MCF 10A (cell line): ENCODE measurements at regions not wholly inside any gene's neighbourhood (a gene's known extent, or its start where the extent isn't known, plus 50 kb on each side); places are given as distances from the start of the nearest gene placed in this dataset.
A peak's percentile ranks its signal among the peaks of the same experiment; 100 is the strongest.

Experiments
- BruUV-seq: library from RNA; stranded (reverse); fragments of 400-500 nt; replicated peaks from 2 replicates; lab custom pipeline; 2021; lab: Mats Ljungman, UMichigan
- CTCF ChIA-PET: fragments of 300-600 bp; sonication (Branson Sonifier 250); formaldehyde crosslinking; extraction: SDS; loops from one replicate; lab custom pipeline; 2021; ENCODE audit warnings: antibody characterized with exemption, inconsistent platforms; lab: Yijun Ruan, JAX
- POLR2A ChIA-PET: fragments of 300-600, 350-650 bp; sonication (Branson Sonifier 250); formaldehyde crosslinking; extraction: SDS; loops from one replicate; lab custom pipeline; 2020; ENCODE audit warnings: antibody characterized with exemption, inconsistent platforms; lab: Yijun Ruan, JAX
- DNase-seq: peaks from one replicate; pipeline ENCODE4 v3.0.0-alpha.2; 2018; ENCODE audit not compliant: unreplicated experiment
- H3K27ac Mint-ChIP-seq: one replicate; pipeline ENCODE4 v1.8.0; 2022; ENCODE audit warnings: mild to moderate bottlenecking, low read depth, mixed read lengths; ENCODE audit not compliant: unreplicated experiment
- H3K27me3 Mint-ChIP-seq: one replicate; pipeline ENCODE4 v1.8.0; 2022; ENCODE audit warnings: mixed read lengths; ENCODE audit not compliant: insufficient read depth, unreplicated experiment
- H3K36me3 Mint-ChIP-seq: one replicate; pipeline ENCODE4 v1.8.0; 2022; ENCODE audit warnings: mild to moderate bottlenecking, moderate library complexity, mixed read lengths; ENCODE audit not compliant: insufficient read depth, unreplicated experiment
- H3K4me1 Mint-ChIP-seq: one replicate; pipeline ENCODE4 v1.8.0; 2022; ENCODE audit warnings: mixed read lengths; ENCODE audit not compliant: insufficient read depth, unreplicated experiment
- H3K4me3 Mint-ChIP-seq: one replicate; pipeline ENCODE4 v1.8.0; 2022; ENCODE audit warnings: mild to moderate bottlenecking, moderate library complexity, mixed read lengths; ENCODE audit not compliant: unreplicated experiment
- H3K9me3 Mint-ChIP-seq: one replicate; pipeline ENCODE4 v1.8.0; 2022; ENCODE audit warnings: mixed read lengths; ENCODE audit not compliant: unreplicated experiment
- intact Hi-C: fragments of 100-400 bp; cut with micrococcal nuclease; formaldehyde crosslinking; loops from 2 replicates; pipeline ENCODE4 v1.14.1; 2022
- TF ChIP-seq, protein P1 (sequence below): fragments of 200-600 bp; IDR thresholded peaks from one replicate; pipeline ENCODE4 v1.8.0; 2022; ENCODE audit warnings: antibody characterized with exemption, mild to moderate bottlenecking; ENCODE audit not compliant: unreplicated experiment

DNA sequence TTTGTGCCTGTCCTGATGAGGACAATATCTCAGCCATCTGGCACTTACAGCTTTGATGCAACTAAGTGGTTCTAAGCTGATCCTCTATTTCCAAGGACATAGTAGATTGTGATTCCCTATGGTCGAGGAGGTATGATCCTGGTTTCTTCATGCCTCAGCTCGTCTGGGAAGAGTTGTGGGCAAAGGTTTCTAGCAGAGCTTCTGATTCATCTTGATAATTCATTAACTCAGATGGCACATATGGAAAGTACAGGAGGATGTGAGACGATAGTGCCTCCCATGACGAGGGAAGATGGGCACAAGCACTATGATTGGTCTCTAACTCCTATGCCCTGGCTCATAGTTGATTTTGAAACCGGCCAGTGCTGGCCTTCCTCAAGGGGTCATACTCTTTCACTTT lies 334.2 kb upstream of the SEMA6D start:
- H3K27me3 Mint-ChIP-seq: no peaks in the 10 kb centered on the region
- CTCF ChIA-PET: interaction anchor here (1.0 to 1.7 kb wide), 3 partner anchors 15 to 328 kb away, joined by 3 read pairs; no protein-coding TSS in a partner anchor
- BruUV-seq: no TSS peak
- intact Hi-C loops: loop anchor here (10.0 kb wide), 2 partner anchors 332 to 602 kb away; partner anchors contain the start of gene SEMA6D
- peak overlapping the region; percentile 54 for H3K27ac Mint-ChIP-seq
- no peak overlapping the region for H3K4me3 Mint-ChIP-seq
- DNase-seq: no peak
- peaks cover 23% of the 10 kb centered on the region for H3K4me1 Mint-ChIP-seq
- no peaks in the 10 kb centered on the region for H3K36me3 Mint-ChIP-seq
- POLR2A ChIA-PET: interaction anchor here (0.8 to 2.3 kb wide), 2 partner anchors 28 to 51 kb away, joined by 3 to 8 read pairs; no protein-coding TSS in a partner anchor
- H3K9me3 Mint-ChIP-seq: no peaks in the 10 kb centered on the region
- TF ChIP-seq, protein P1, sequence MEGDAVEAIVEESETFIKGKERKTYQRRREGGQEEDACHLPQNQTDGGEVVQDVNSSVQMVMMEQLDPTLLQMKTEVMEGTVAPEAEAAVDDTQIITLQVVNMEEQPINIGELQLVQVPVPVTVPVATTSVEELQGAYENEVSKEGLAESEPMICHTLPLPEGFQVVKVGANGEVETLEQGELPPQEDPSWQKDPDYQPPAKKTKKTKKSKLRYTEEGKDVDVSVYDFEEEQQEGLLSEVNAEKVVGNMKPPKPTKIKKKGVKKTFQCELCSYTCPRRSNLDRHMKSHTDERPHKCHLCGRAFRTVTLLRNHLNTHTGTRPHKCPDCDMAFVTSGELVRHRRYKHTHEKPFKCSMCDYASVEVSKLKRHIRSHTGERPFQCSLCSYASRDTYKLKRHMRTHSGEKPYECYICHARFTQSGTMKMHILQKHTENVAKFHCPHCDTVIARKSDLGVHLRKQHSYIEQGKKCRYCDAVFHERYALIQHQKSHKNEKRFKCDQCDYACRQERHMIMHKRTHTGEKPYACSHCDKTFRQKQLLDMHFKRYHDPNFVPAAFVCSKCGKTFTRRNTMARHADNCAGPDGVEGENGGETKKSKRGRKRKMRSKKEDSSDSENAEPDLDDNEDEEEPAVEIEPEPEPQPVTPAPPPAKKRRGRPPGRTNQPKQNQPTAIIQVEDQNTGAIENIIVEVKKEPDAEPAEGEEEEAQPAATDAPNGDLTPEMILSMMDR: no peak

DNA sequence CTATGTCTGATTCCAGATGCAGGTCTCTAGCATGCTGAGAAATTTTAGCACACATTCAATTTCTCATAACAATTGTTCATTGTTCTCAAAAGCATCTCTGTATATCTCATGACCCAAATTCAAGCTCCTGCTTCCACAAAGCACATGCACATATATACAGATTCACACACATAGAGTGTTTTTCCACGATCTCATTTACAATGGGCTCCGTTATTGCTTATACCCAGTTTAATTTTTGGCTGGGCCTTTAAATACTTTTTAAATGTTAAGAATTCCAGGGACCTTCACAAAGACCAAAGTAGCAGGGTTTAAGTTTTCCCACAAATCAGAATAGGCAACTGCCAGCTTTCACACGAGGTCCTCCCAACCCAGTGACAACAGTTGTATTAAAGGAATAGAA lies 333.5 kb upstream of the SEMA6D start:
- Mint-ChIP-seq H3K4me1 (peaks cover 27% of the 10 kb centered on the region), H3K4me3 (no peak overlapping the region), H3K36me3 (no peaks in the 10 kb centered on the region), H3K9me3 (no peaks in the 10 kb centered on the region), H3K27ac (peak overlapping the region; percentile 54), H3K27me3 (no peaks in the 10 kb centered on the region)
- CTCF ChIA-PET: interaction anchor here (0.6 to 1.7 kb wide), 6 partner anchors 10 to 576 kb away, joined by 3 to 4 read pairs (median 3); no protein-coding TSS in a partner anchor
- no peak for DNase-seq
- BruUV-seq: TSS peak; percentile 97
- TF ChIP-seq, protein P1: no peak
- POLR2A ChIA-PET: interaction anchor here (0.6 to 2.3 kb wide), 8 partner anchors 9 to 618 kb away, joined by 3 to 10 read pairs (median 4); no protein-coding TSS in a partner anchor
- intact Hi-C loops: loop anchor here (10.0 kb wide), 2 partner anchors 331 to 601 kb away; partner anchors contain the start of gene SEMA6D

DNA sequence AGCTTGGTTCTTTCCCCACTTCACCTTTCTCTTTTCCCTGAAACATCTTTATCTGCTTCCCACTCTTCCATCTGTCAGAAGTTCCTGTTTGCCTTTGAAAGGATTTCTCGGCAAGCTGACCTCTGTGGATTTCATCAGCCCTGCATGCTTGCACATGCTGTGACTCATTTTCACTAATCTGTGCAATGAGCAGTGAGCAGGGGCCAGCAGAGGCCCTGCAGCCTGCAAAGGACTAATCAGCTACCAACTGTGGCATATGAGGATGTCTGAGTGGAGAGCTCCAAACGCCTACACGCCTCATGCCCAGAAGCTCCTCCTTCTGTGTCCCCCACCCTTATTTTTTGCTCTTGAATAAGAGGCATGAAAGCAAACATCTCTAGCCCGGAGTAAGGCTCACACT lies 333.0 kb upstream of the SEMA6D start:
- DNase-seq: peak; percentile 78
- intact Hi-C loops: loop anchor here (10.0 kb wide), 2 partner anchors 330 to 600 kb away; partner anchors contain the start of gene SEMA6D
- BruUV-seq: no TSS peak

DNA sequence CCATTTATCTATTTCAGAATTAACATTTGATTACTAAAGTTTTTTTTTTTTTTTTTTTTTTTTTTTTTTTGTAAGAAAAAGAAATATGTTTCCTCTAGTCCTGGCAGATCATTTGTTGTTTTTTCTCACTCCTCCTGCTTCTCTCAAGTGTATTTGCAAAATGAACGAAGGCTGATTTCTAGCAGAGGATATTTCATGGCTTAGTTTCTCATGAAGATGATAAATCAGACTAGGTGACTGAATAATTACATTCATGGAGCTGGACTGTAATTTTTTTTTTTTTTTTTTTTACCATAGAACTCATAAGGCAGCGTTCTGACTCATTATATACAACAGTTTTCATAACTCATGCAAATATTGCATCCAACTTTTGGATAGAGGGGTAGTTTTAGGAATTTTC lies 332.5 kb upstream of the SEMA6D start:
- H3K36me3 Mint-ChIP-seq: no peaks in the 10 kb centered on the region
- H3K27me3 Mint-ChIP-seq: no peaks in the 10 kb centered on the region
- POLR2A ChIA-PET: interaction anchor here (0.6 to 2.3 kb wide), 8 partner anchors 9 to 701 kb away, joined by 3 to 10 read pairs (median 4); no protein-coding TSS in a partner anchor
- no peak for DNase-seq
- H3K4me3 Mint-ChIP-seq: no peak overlapping the region
- TF ChIP-seq, protein P1: no peak
- no peak overlapping the region for H3K27ac Mint-ChIP-seq
- no TSS peak for BruUV-seq
- peaks cover 27% of the 10 kb centered on the region for H3K4me1 Mint-ChIP-seq
- H3K9me3 Mint-ChIP-seq: no peaks in the 10 kb centered on the region
- CTCF ChIA-PET: interaction anchor here (0.8 to 1.2 kb wide), 3 partner anchors 11 to 188 kb away, joined by 4 read pairs; no protein-coding TSS in a partner anchor
- intact Hi-C loops: loop anchor here (10.0 kb wide), 2 partner anchors 330 to 600 kb away; partner anchors contain the start of gene SEMA6D

More for the DNA sequence above, 333.0 kb upstream of the SEMA6D start:
- H3K36me3 Mint-ChIP-seq: no peaks in the 10 kb centered on the region
- ChIA-PET CTCF (interaction anchor here (0.6 to 1.7 kb wide), 6 partner anchors 10 to 575 kb away, joined by 3 to 4 read pairs (median 4); no protein-coding TSS in a partner anchor), POLR2A (interaction anchor here (0.6 to 2.3 kb wide), 8 partner anchors 9 to 618 kb away, joined by 3 to 10 read pairs (median 4); no protein-coding TSS in a partner anchor)
- TF ChIP-seq, protein P1: no peak
- peaks cover 27% of the 10 kb centered on the region for H3K4me1 Mint-ChIP-seq
- H3K9me3 Mint-ChIP-seq: no peaks in the 10 kb centered on the region
- H3K27me3 Mint-ChIP-seq: no peaks in the 10 kb centered on the region
- peak overlapping the region; percentile 54 for H3K27ac Mint-ChIP-seq
- H3K4me3 Mint-ChIP-seq: no peak overlapping the region
